ENCODE measurements at regions not wholly inside any gene's neighbourhood (a gene's known extent, or its start where the extent isn't known, plus 50 kb on each side); places are given as distances from the start of the nearest gene placed in this dataset.
A peak's percentile ranks its signal among the peaks of the same experiment; 100 is the strongest.

- TF ChIP-seq CTCF (IDR thresholded peaks at IDR 0.05; ENCODE audit: low read length), result peak; percentile 94
- no peak for TF ChIP-seq EZH2 (IDR thresholded peaks at IDR 0.05; ENCODE audit: borderline replicate concordance, low read length)
Measured at GRCh38 chr1:38586993-38587646, 272.5 kb downstream of the RRAGC start.

Measured in OCI-LY1 (cell line).